ENCODE measurements at regions not wholly inside any gene's neighbourhood (a gene's known extent, or its start where the extent isn't known, plus 50 kb on each side); places are given as distances from the start of the nearest gene placed in this dataset.

GRCh38 chr6:27106382-27106781, 141.1 kb upstream of the PRSS16 start (continued):
- TF ChIP-seq ZNF784 (CRISPR knock-in tag; IDR thresholded peaks at IDR 0.05; ENCODE audit: borderline replicate concordance) = no peak
- no peak for TF ChIP-seq ZNF572 (CRISPR knock-in tag; IDR thresholded peaks at IDR 0.05)
- TF ChIP-seq ZMYM4 (CRISPR knock-in tag; IDR thresholded peaks at IDR 0.05) = no peak
- no peak for TF ChIP-seq ZNF672 (CRISPR knock-in tag; IDR thresholded peaks at IDR 0.05)
- TF ChIP-seq MEF2D (CRISPR knock-in tag; IDR thresholded peaks at IDR 0.05) = no peak
- TF ChIP-seq ZNF746 (CRISPR knock-in tag; IDR thresholded peaks at IDR 0.05) = no peak

GRCh38 chr6:27111743-27112142, 135.8 kb upstream of the PRSS16 start:
- Histone ChIP-seq H3K4me2 (ENCODE audit: low read depth, low read length) (no peak overlapping the region), H3K4me3 (replicated peaks in 1 of 3; ENCODE audit: insufficient read depth in 1 of 3, low read depth in 2 of 3, low read length in 3 of 3) (no peak overlapping the region), H3K4me1 (ENCODE audit: insufficient read depth, low read length) (no peaks in the 10 kb centered on the region), H3K36me3 (replicated peaks in 1 of 2; ENCODE audit: control insufficient read depth in 1 of 2, insufficient read depth in 2 of 2, low read length in 2 of 2) (no peaks in the 10 kb centered on the region), H3K9me3 (ENCODE audit: low read length) (peaks cover 33% of the 10 kb centered on the region), H3K9ac (ENCODE audit: insufficient read depth, low read depth, low read length) (no peak overlapping the region), H3K27ac (ENCODE audit: extremely low read length, insufficient read depth, low read length) (no peak overlapping the region), H3K27me3 (ENCODE audit: control insufficient read depth in 1 of 2, insufficient read depth in 2 of 2, low read length in 2 of 2) (no peaks in the 10 kb centered on the region), H2AFZ (ENCODE audit: low read length) (no peak overlapping the region), H4K20me1 (ENCODE audit: insufficient read depth, low read length) (no peaks in the 10 kb centered on the region), H3K79me2 (ENCODE audit: insufficient read depth, low read length) (no peaks in the 10 kb centered on the region)
- no peak for ATAC-seq
- intact Hi-C loops (cut with micrococcal nuclease; ENCODE audit: unreplicated experiment) (no loop called here), in situ Hi-C loops (cut with HindIII; ENCODE audit: extremely low pct_ligation_motif_present, low pct_unique_long_range_greater_than_20kb) (no loop called here)
- BruUV-seq (replicated peaks) = no TSS peak
- peak; percentile 23 for TF ChIP-seq ZFP36 (IDR thresholded peaks at IDR 0.05; ENCODE audit: borderline replicate concordance, low read depth, low read length, partially characterized antibody)
- no peak for TF ChIP-seq HNF1B (CRISPR knock-in tag; IDR thresholded peaks at IDR 0.05)
- TF ChIP-seq ZNF724P (CRISPR knock-in tag; IDR thresholded peaks at IDR 0.05; ENCODE audit: borderline replicate concordance) = peak; percentile 34; the same call in 1 of the 2 replicates
- WGBS (ENCODE audit: low lambda C conversion rate) = 0% methylated on average over 2 of the region's 2 CpGs
- DNase-seq (ENCODE audit: low spot score) = no peak
- POLR2A ChIA-PET = no interaction called here
- CTCF ChIA-PET (ENCODE audit: low intra/inter-chr PET ratio, low total read pairs) = no interaction called here
- FAIRE-seq = no peak

Data from HepG2 (cell line).